Dermis blood vessel endothelial cell (primary cell): ENCODE measurements at regions not wholly inside any gene's neighbourhood (a gene's known extent, or its start where the extent isn't known, plus 50 kb on each side); places are given as distances from the start of the nearest gene placed in this dataset.

ENCODE experiments used
- DNase-seq: peaks from one replicate; pipeline ENCODE4 v3.0.0; 2010

DNA sequence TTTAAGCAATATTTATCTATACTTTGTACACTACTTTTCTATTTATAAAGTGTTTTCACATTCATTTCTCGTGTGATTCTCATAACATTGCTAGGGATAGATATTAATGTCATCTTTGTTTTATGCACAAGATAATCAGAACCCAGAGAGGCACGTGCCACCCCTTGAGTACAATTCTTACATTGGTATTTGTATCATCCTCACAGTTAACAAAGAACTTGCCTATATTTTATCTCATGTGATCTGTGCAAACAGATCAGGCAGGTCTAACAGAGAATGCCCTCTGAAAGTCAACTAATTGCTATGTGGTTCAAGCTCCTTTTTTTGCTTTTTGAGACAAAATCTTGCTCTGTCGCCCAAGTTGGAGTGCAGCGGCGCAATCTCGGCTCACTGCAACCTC is 604.5 kb downstream of the LMO4 start:
- no peak for DNase-seq

DNA sequence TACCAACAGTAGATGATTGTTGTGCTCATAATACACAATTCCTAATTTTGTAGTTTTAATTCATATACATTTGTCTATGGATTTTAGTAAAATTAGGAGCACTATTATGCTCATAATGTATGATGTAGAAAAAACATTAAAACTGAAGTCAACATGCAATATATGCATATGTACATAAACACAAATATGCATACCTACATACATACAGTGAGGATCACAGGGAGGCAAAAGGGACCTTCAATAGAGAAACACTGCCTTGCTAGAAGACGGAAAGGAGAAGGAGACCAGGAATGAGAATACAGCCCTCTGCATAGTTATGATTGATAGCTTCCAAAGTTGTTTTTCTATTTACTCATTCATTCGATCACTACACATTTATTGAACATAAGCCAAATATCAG is 606.5 kb downstream of the LMO4 start:
- DNase-seq: no peak

DNA sequence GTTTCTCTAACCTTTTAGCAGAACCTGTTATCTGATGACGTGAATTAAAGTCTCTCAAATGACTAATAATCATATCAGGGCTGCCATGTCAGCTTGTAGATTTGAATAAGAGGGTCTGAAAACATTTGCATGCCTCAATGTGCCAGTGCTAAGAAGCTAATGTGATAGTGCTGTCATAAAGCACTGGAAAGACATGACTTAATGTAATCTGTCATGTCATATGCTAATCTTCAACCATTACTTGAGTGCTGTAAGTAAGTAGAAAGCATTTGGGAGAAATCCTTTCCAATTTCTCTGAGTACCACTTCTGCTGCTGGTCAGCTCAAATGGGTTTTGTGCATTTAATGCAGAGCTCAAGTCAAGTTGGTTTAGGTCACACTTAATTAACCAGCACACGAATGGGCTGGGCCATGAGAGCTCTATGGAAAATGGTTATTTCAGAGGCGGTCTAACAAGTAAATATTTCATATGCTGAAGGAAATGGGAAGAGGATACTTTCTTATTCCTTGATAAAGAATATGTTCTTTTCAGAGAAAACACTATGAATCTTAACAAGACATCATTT is 609.2 kb downstream of the LMO4 start:
- DNase-seq: no peak

DNA sequence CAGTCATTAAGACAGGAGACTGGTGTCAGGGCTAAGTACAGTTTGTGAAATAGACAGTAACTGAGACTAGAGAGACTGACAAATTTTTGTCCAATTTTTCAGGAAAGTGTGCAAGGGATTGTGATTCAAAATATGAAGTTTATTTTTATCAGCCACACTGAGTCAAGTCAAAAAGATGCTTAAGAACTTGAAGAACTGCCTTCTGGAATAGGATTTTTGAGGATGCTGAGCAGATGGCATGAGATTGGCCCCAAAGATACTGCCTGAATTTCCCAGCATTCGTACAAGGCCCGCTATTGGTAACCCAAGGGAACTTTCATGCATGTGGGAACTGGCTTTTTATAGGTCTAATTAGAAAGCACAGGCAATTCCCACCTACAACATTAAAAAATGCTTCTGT is 610.0 kb downstream of the LMO4 start:
- no peak for DNase-seq

DNA sequence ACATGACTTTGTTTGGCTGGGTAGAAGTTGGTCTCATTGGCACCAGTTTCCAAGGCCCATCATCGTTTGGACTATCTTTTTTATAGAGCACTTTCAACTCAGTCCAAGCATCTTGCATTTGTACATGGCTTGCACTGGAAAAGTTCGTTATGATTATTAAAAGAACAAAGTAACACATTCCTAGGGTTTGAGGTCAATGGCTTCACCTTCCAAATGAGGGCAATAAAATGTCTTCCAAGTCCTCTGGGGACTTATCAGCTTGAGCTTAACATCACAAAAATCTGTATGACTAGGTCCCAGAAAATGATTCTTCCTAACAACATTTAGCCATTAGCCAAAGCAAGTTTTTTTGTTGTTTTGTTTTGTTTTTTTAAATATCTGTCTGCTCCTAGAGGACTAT is 610.8 kb downstream of the LMO4 start:
- no peak for DNase-seq

DNA sequence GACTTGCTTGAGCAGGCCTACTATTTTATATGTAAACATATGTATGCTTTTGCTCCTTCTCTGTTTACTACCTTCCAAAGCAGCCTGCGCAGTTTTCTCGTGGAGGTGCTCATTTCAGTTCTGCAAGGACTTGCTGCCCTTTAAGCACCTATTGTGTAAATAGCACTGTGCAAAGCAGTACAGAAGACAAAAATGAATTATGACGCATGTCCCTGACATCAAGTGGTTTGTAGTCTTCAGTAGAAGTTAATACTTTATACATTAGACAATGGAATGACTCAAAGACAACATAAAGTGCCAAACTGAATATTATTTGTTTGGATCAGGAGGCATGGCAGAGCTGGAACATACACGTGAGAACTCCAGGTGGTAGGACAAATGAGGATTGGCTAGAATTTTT is 611.7 kb downstream of the LMO4 start:
- no peak for DNase-seq

DNA sequence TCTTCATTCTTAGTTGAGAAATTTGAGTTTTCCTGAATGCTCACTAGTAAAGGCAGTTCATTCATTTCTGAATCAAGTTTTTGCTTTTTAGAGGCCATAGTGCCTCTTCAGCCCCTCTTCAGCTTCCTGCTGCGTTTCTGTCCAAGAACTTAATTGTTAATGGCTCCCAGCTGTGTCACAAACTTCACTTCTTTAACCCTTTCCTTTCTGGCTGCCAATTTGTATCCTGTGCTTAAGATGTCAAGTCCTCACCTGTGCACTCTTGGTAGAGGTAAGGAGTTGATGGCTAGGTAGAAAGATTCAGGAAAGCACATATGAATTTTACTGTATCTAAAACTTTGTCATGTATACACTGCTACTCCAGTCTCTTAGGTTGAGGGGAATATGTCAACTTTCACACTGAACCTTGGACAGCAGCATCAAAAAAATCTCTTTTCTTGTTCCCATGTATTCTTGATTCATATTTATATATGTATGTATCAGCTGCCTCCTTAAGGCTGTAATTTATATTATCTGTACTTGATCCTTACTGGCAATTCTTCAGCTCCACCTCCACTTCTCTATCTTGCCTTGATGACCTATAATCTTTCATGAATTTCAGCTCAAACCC is 612.8 kb downstream of the LMO4 start:
- no peak for DNase-seq

DNA sequence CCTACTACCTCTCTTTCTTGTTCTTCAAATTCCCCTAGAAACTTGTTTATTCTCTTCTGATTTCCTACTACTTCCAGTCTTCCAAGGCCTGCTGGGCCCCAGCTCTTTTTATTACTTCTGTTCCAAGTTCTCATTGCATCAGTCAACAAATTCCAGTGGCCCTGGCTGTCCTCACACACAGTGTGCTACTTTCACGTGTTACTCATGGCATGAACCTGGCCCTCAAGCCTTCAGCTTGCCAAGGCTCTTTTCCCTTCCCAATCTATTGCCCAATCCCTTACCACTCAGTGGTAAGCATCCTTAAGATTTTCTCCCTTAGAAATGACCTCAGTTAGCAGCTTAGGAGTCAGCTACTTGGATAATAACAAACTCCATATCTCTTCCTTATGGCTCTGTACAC is 613.5 kb downstream of the LMO4 start:
- DNase-seq: no peak

DNA sequence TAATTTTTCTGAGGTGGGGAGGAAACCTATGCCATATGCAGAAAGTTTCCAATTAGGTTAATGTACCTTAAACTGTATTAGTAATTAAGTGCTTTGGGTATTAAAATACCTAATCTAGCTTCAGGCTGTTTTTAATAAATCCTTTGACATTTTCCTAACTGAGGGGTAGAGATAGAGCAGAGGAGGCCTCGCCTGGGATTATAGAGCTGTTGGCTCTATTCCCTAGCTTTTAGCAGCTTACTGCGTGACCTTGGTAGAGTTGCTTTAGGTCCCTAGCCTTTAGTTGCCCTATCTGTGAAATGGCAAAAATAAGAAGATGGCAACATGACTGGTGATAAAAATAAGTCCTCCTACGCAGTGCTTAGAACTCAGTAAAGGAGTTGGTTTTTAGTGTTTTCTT is 621.0 kb downstream of the LMO4 start:
- DNase-seq: no peak

DNA sequence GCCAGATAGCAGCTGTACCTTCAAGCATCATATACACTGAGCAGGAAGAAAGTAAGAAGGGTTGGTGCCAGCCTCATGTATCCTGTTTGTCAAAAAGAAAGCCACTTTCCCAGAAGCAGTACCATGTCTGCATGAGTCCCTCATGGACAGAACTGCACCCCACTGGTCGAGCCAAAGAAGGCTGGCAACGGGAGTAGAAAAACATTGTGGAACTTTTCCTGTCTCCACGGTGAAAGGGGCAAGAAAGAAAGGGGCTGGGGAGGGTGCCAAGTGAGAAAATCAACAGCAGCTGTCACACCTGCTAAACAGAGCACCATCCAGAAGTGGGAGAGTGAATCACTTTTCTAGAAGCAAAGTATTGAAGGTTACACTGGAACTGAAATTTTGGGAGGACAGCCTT is 621.7 kb downstream of the LMO4 start:
- DNase-seq: no peak

DNA sequence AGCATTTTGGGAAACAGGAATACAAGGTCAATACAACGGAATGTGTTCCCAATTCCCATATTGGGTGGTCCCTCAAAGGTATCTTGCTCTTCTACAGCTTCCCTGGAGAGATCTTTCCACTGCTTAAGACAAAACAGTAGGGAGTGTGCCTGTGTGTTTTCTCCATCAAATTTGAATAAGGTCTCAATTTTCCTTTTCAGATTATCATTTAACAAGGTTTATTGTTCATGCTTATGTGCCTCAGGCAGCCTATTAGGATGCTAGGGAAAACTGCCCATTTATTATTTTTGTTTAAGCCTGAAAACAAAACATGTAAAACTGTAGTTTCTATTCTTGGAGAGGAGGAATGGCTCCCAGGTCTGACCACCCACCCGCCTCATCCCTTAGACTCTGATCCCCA is 622.7 kb downstream of the LMO4 start:
- DNase-seq: no peak

DNA sequence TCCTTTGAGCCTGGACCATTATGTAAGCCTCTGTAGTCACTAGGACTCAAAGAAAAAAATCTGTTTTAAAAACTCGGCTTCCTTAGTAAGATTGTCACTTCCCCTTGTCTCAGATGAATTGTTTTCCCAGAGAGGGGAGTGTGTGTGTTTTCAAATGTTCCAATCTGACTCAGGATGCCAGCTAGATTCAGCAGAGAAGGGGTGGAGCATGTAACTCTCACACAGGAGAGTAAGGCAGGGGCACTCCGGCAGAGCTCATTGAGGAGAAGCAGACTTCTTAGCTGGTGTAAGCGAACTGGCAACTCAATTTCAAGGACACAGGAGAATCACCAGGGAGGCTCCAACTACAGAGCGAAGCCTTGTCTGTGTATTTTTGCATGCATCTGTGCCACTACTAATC is 623.2 kb downstream of the LMO4 start:
- peak; percentile 17 for DNase-seq

DNA sequence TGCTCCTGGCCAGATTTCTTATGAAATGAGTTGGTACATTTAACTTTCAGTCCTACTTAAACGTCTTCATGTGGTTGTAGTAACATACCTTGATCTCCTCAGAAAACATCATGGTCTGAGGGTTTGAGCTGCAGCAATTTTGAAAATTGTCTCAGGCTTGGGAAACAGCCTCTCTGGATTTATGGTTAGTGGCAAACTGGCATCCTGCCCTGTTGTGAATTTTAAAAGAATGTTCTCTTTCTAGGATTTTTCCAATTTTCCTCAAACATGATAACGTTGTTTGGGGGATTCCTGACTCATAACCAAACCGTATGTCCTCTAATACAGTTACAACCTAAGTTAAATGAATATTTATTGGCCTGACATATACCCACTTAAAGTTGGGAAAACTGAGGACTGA is 624.4 kb downstream of the LMO4 start:
- no peak for DNase-seq

DNA sequence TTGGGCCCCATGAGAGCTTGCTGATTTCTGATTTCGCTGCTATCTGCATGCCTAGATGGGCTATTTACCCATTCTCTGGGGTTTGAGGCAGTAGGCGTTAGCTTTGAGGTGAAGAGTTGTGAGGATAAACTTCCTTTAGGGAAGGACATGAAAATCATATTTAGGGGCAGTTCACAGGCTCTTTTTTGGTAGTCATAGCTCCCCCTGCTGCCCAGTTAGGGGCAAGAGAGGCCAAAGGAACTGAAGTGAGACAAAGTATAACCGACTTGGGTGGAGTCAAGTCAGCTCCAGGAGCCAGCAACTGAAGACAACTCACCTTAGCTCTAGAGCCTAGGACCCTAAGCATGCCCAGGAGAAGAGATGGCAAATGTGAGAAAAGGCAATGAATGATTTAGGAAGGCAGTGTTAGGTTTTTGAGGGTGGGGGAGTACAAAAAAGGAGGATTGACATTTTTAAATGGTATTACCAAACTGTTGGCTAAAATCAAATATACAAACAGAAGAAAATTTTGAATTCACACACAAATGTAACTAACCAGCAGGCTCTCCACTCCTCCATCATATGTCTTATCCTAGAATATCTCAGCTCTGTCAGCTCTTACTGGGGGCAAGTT is 625.2 kb downstream of the LMO4 start:
- DNase-seq: peak; percentile 77

DNA sequence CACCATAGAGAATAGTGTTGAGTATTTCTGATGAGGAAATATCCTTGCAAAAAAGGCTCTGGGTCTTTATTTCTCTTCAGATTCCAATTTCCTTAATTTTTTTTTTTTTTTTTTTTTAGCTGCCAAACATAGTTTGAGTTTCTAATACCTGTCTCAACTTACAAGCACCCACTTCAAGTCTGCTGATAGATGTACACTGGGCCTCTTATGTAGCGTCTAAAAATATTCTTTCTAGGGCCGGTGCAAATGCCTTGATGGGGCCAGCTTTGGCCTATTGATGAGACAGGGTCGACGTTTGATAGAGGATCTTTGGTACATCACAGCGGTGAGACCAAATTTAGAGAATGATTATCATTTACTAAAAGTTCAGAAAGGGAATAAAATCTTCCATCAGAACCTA is 626.4 kb downstream of the LMO4 start:
- no peak for DNase-seq

DNA sequence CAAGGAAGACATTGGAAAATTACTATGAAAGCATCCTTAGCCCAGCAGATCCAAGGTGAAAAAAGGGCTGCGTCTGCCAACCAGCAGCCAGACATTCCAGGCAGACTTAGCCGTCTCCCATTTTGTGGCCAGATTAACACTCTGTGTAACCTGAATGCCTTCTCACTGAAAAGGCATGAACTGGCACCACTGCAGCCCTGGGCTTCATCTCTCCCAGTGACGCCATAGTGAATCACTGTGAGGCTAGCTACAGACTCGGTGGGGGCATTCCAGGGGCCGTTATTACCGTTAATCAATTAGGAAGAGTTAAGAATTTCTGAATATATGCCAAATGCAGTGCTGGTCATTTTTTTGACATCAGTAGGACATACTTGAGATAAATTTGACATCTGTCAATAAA is 627.4 kb downstream of the LMO4 start:
- no peak for DNase-seq

DNA sequence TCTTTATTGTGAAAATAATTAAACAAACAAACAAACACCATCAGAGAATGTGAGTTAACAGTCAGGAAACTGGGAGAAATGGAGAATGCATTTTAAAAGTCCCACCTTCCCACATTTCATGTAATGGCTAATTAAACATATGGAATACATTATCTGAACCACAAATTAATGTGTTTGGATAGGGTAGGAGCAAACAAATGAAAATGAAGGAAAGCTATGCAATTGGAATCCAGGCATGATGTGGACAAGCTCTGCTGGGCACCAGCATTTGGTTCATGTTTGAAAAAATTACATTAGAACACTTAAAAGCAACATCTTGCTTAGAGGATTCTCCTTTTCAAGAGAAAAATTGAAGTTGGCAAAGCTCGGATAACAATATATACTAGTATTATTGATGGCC is 628.1 kb downstream of the LMO4 start:
- no peak for DNase-seq

DNA sequence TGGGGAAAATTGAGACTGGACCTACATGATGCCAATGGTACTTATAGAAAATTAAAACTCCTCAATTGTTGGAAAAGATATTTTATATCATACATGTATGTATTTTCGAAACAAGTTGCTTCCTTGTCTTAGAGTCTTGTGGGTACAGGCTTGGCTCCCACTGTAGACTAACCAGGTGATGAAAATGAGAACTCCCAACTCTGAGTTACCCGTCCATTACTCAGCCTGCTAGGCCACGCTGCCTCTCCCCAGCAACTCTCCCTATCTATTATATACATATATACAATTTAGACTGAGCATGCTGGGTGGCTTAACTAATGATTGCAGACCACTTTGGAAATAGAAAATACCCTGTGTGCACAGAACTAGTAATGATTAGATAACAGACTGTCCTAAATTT is 628.7 kb downstream of the LMO4 start:
- DNase-seq: no peak

DNA sequence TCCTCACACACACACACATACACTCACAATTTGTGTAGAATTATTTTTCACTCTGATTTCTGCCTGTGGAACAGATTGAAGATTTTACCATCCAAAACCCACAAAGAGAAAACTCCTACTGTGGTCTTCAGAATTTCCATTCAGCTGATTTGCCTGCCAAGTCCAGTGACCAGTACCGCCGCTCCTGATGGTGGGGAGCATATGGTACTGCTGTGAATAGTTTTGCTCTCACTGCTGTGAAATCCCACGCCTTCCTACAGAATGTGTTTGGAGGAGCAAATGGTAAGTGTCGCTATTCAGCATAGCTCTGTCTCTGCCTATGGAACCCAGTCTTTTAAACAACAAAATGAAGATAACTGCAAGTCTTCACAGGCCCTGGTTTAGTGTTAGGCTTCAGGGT is 629.5 kb downstream of the LMO4 start:
- no peak for DNase-seq

DNA sequence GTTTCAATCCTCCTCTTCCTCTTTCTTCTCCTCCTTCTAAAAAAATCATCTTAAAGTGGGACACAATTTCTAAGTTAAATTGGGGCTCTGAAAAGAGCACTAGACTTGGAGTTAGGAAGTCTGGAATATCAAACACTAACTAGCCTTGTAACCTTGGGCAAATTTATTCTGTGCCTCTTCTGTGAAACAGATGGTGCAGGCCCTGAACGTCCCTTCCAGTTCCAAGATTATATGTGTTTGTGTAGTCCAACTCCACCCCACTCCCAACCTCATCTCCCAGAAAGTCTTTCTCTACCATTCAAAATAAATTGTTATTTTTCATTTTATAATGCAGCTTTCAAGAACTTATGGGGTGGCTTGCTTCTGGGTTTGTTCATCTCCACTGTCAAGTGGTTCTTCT is 630.0 kb downstream of the LMO4 start:
- no peak for DNase-seq

DNA sequence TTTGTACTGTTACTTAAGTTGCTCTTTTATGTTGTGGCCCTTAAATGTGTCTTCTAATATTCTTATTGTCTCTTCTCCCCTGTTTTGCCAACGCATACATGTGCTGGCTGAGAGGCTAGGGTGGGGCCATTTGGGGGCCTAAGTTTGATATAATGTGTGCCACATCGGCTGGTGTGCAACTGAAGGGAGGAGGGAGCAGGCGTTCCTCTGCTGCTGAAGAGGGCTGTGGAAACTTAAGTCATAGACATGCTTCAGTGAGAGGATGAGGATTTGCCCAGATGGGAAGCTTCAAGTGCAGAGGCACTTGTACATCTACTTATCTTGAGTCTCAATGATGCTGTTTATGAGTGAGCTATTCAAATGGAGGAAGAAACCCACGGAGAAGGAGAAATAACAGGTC is 630.6 kb downstream of the LMO4 start:
- no peak for DNase-seq

DNA sequence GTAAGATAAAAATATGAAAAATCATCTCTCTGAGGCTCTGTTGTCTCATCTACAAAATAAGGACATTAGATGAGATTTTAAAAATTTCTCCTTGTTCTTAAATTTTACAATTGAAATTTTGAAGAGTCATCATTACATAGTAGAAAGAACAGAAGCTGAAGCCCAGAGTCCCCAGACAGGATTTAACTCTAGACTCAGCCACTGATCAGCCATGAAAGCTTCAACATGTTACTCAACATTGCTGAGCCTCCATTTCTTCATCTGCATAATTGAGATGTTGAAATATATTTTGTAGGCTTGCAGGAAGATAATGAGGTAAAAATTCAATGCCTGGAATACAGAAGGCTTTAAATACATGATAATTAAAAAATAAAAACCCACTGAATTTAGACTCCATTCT is 633.3 kb downstream of the LMO4 start:
- no peak for DNase-seq

DNA sequence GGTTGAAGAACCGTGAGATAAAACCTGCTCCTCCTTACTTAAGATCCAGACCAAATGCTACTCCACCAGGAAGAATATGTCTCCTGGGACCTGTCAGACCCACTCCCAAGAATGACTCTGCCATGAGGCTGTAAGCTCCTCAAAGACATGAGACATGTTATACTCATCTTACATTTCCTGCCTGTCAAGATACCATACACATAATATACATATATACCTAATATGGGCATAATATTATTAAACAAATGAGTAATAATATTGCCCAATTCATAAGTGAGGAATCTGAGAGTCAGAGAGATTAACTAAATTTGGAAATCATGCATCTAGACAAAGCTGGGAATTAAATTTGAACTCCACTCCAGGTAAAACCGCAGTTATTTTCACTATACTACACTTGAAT is 634.9 kb downstream of the LMO4 start:
- no peak for DNase-seq

DNA sequence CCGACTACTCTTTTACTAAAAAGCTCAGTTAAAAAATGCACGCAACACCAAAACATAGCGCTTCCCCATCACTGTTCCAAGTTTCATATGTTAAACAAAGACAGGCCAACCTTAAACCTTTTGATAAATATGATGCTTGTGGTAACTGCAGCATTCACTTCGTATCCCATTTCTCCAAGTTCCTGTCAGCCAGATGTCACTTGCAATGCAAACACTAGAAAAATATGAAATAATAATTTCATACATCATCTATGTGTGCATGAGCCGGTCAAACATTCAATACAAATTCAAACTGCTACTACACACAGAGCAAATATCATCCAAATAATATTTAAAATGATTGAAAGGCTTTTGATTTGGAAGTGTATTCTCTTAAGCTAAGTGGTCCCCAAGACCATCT is 636.5 kb downstream of the LMO4 start:
- DNase-seq: no peak
